ENCODE measurements at regions not wholly inside any gene's neighbourhood (a gene's known extent, or its start where the extent isn't known, plus 50 kb on each side); places are given as distances from the start of the nearest gene placed in this dataset.
"Not testable (repeated sequence)": the region's sequence is repeated elsewhere in the genome, so short reads cannot be mapped to it uniquely, and the experiment has no call there.

- no peak for TF ChIP-seq CTCF (IDR thresholded peaks at IDR 0.05)
- Histone ChIP-seq H3K9me3 (no peaks in the 10 kb centered on the region), H3K27ac (no peak overlapping the region), H3K4me1 (ENCODE audit: control insufficient read depth in 1 of 2, insufficient read depth in 1 of 2, low read depth in 1 of 2, low read length in 1 of 2) (peaks cover 23 to 29% of the 10 kb centered on the region in 2 experiments), H3K27me3 (no peaks in the 10 kb centered on the region), H3K36me3 (no peaks in the 10 kb centered on the region), H3K4me3 (ENCODE audit: low read depth in 1 of 2, low read length in 1 of 2) (no peak overlapping the region)
Measured at GRCh38 chr9:113738496-113738892, 137.6 kb upstream of the ZNF618 start.

- no peaks in the 10 kb centered on the region for H3K9me3 ChIP-seq
- TF ChIP-seq CTCF (IDR thresholded peaks at IDR 0.05) = no peak
- no peaks in the 10 kb centered on the region for H3K36me3 ChIP-seq
- H3K4me1 ChIP-seq (ENCODE audit: control insufficient read depth in 1 of 2, insufficient read depth in 1 of 2, low read depth in 1 of 2, low read length in 1 of 2) = peaks cover 23 to 29% of the 10 kb centered on the region in 2 experiments
- H3K27me3 ChIP-seq = no peaks in the 10 kb centered on the region
- no peak overlapping the region for H3K4me3 ChIP-seq (ENCODE audit: low read depth in 1 of 2, low read length in 1 of 2)
- H3K27ac ChIP-seq = no peak overlapping the region
Measured at GRCh38 chr9:113738893-113739604, 137.1 kb upstream of the ZNF618 start.

- H3K27ac ChIP-seq; H3K36me3 ChIP-seq; H3K9me3 ChIP-seq; H3K4me3 ChIP-seq (ENCODE audit: low read depth in 1 of 2, low read length in 1 of 2); H3K27me3 ChIP-seq: not testable (repeated sequence)
- peaks cover 22 to 25% of the 10 kb centered on the region in 2 experiments for H3K4me1 ChIP-seq (ENCODE audit: control insufficient read depth in 1 of 2, insufficient read depth in 1 of 2, low read depth in 1 of 2, low read length in 1 of 2)
Measured at GRCh38 chr9:113739605-113740507, 136.3 kb upstream of the ZNF618 start.

- not testable (repeated sequence) for H3K4me3 ChIP-seq (ENCODE audit: low read depth in 1 of 2, low read length in 1 of 2); H3K27me3 ChIP-seq; H3K36me3 ChIP-seq; H3K27ac ChIP-seq; H3K9me3 ChIP-seq
- H3K4me1 ChIP-seq (ENCODE audit: control insufficient read depth in 1 of 2, insufficient read depth in 1 of 2, low read depth in 1 of 2, low read length in 1 of 2) = peaks cover 13 to 15% of the 10 kb centered on the region in 2 experiments
Measured at GRCh38 chr9:113740508-113741500, 135.3 kb upstream of the ZNF618 start.

GRCh38 chr9:113741886-113742854, 133.9 kb upstream of the ZNF618 start:
- Histone ChIP-seq H3K36me3 (no peaks in the 10 kb centered on the region), H3K27me3 (no peaks in the 10 kb centered on the region), H3K4me1 (ENCODE audit: control insufficient read depth in 1 of 2, insufficient read depth in 1 of 2, low read depth in 1 of 2, low read length in 1 of 2) (peaks cover 4 to 11% of the 10 kb centered on the region in 2 experiments), H3K9me3 (no peaks in the 10 kb centered on the region), H3K4me3 (ENCODE audit: low read depth in 1 of 2, low read length in 1 of 2) (no peak overlapping the region), H3K27ac (no peak overlapping the region)
- no peak for TF ChIP-seq CTCF (IDR thresholded peaks at IDR 0.05)

Measured in neutrophil (primary cell).